ENCODE measurements at regions not wholly inside any gene's neighbourhood (a gene's known extent, or its start where the extent isn't known, plus 50 kb on each side); places are given as distances from the start of the nearest gene placed in this dataset.

GRCh38 chr12:23426328-23426727 lies 523.1 kb downstream of the SOX5 start:
- Mint-ChIP-seq H3K27me3 (ENCODE audit: low read depth) (no peaks in the 10 kb centered on the region), H3K4me3 (no peak overlapping the region), H3K9me3 (no peaks in the 10 kb centered on the region), H3K4me1 (peaks cover 6 to 8% of the 10 kb centered on the region in 2 experiments; a peak in 3 of 4 replicates), H3K36me3 (ENCODE audit: insufficient read depth in 1 of 3, low read depth in 3 of 3) (no peaks in the 10 kb centered on the region), H3K27ac (no peak overlapping the region)
- Histone ChIP-seq H3K79me1 (ENCODE audit: insufficient read depth, low read depth, low read length, poor library complexity, severe bottlenecking) (no peaks in the 10 kb centered on the region), H2BK120ac (ENCODE audit: low read depth, low read length, poor library complexity, severe bottlenecking) (no peak overlapping the region), H3K23me2 (ENCODE audit: insufficient read length, low read depth, low read length, poor library complexity, severe bottlenecking) (no peaks in the 10 kb centered on the region), H3K56ac (ENCODE audit: insufficient read length, low read depth, low read length) (no peak overlapping the region), H4K91ac (ENCODE audit: insufficient read length, low read depth, low read length) (no peak overlapping the region), H3K79me2 (ENCODE audit: insufficient read depth, low read length) (no peaks in the 10 kb centered on the region), H4K20me1 (ENCODE audit: control insufficient read depth, insufficient read depth, insufficient read length) (no peaks in the 10 kb centered on the region), H2AFZ (ENCODE audit: low read length) (no peak overlapping the region), H3T11ph (ENCODE audit: low read length) (no peak overlapping the region), H3K27ac (ENCODE audit: insufficient read length, low read depth, low read length) (no peak overlapping the region), H2BK20ac (ENCODE audit: low read depth, low read length, poor library complexity, severe bottlenecking) (no peak overlapping the region), H2BK12ac (ENCODE audit: insufficient read length, low read depth, low read length) (no peak overlapping the region), H4K8ac (replicated peaks; ENCODE audit: insufficient read length, low read depth, low read length) (no peak overlapping the region), H3K9ac (ENCODE audit: extremely low read depth, insufficient read length, low read length) (no peak overlapping the region), H3K27me3 (ENCODE audit: insufficient read depth, low read length) (no peaks in the 10 kb centered on the region), H2BK15ac (ENCODE audit: low read depth, low read length) (no peak overlapping the region), H3K14ac (ENCODE audit: insufficient read depth, low read length) (no peak overlapping the region), H3K18ac (ENCODE audit: insufficient read length, low read depth, low read length) (no peak overlapping the region), H3K9me3 (ENCODE audit: control insufficient read depth, low read depth, low read length) (no peaks in the 10 kb centered on the region), H2BK5ac (ENCODE audit: insufficient read length, low read length) (no peak overlapping the region), H3K4ac (ENCODE audit: low read depth, low read length) (no peak overlapping the region), H3K23ac (ENCODE audit: insufficient read length, low read depth, low read length) (no peak overlapping the region), H4K5ac (ENCODE audit: insufficient read length, low read depth, low read length) (no peak overlapping the region), H3K4me1 (ENCODE audit: insufficient read depth, low read length) (no peaks in the 10 kb centered on the region; the same call in 1 of the 2 replicates), H2AK5ac (ENCODE audit: insufficient read length, low read length) (no peak overlapping the region), H3K4me2 (ENCODE audit: insufficient read depth, insufficient read length, low read length) (no peak overlapping the region)
- no CpG with 5 or more reads among the region's 6 CpGs for WGBS (ENCODE audit: extremely low coverage, insufficient read length, low lambda C conversion rate)
- TF ChIP-seq CTCF (conservative IDR thresholded peaks at IDR 0.05) = no peak
- DNase-seq = no peak
